ENCODE measurements at regions not wholly inside any gene's neighbourhood (a gene's known extent, or its start where the extent isn't known, plus 50 kb on each side); places are given as distances from the start of the nearest gene placed in this dataset.

DNA sequence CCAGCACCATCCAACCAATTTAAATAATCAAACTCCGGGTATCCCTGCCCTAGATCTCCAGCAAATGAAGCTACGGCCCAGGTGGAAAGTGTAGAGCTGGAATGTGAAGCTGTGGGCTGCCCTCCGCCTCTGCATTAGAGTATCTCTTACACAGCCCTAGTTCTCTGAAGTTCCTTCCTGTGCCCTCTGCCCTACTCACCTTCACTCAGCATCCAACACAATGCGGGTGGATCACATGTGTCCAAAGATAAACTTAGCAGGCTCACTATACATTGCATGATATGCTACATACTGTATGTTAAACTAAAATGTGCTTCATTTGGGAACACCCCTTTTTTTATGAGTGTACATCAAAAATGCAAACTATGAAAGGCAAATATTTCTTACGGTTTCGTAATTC is 70.0 kb upstream of the RAD23B start:
- Histone ChIP-seq H3K27me3 (ENCODE audit: low read depth) (no peaks in the 10 kb centered on the region), H3K4me3 (no peak overlapping the region), H3K36me3 (no peaks in the 10 kb centered on the region), H3K4me1 (peaks cover 14% of the 10 kb centered on the region), H3K9me3 (no peaks in the 10 kb centered on the region), H3K27ac (no peak overlapping the region)
- DNase-seq (no peak), ATAC-seq (peak; percentile 33 to 37)
- intact Hi-C loops (cut with DNase I): no loop called here
- TF ChIP-seq, protein P1, sequence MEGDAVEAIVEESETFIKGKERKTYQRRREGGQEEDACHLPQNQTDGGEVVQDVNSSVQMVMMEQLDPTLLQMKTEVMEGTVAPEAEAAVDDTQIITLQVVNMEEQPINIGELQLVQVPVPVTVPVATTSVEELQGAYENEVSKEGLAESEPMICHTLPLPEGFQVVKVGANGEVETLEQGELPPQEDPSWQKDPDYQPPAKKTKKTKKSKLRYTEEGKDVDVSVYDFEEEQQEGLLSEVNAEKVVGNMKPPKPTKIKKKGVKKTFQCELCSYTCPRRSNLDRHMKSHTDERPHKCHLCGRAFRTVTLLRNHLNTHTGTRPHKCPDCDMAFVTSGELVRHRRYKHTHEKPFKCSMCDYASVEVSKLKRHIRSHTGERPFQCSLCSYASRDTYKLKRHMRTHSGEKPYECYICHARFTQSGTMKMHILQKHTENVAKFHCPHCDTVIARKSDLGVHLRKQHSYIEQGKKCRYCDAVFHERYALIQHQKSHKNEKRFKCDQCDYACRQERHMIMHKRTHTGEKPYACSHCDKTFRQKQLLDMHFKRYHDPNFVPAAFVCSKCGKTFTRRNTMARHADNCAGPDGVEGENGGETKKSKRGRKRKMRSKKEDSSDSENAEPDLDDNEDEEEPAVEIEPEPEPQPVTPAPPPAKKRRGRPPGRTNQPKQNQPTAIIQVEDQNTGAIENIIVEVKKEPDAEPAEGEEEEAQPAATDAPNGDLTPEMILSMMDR (IDR thresholded peaks at IDR 0.05): no peak

DNA sequence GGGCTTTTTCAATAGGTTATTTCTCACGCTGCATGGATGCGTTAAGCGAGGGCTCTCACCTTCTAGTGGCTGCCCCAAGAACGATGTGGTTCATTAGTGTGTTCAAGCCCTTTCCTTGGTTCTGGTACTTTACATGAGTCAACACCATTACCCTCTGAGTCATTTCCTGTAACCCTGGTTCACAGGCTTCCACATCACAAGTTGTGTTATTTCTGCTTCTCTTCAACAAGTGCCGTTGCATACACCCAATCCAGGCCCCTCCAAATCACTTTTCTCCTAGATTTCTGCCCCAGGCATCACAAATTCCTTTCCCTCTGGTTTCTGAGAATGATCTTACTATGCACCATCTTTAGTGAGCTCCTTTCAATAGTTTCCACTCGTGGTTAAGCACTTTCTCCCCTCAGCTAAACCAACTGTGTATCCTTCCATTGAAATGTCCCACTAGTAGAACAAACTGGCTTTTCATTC is 69.5 kb upstream of the RAD23B start:
- ATAC-seq (peak; percentile 90 to 93), DNase-seq (no peak)
- Histone ChIP-seq H3K27ac (no peak overlapping the region), H3K9me3 (no peaks in the 10 kb centered on the region), H3K27me3 (ENCODE audit: low read depth) (no peaks in the 10 kb centered on the region), H3K4me1 (peaks cover 14% of the 10 kb centered on the region), H3K4me3 (no peak overlapping the region), H3K36me3 (no peaks in the 10 kb centered on the region)
- TF ChIP-seq, protein P1 (IDR thresholded peaks at IDR 0.05): no peak
- intact Hi-C loops (cut with DNase I): no loop called here

DNA sequence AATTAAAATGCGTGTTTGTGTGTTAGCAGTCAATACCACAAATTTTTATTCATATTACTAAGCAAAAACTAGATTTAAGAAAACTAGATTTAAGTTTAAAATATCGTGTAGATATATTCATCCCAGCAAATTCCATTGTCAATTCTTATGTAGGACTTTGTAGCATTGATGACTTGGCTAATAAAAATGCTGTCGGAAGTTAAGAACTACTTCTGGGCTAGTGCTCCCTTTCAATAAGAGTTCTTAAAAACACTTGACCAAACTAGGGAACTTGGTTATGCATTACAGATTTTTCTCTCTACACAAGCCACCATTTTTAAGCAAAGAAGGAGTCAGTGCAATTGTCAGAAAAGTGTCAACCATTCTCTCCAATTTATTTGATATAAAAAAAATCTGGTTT is 68.7 kb upstream of the RAD23B start:
- no peaks in the 10 kb centered on the region for H3K9me3 ChIP-seq
- no peaks in the 10 kb centered on the region for H3K27me3 ChIP-seq (ENCODE audit: low read depth)
- H3K27ac ChIP-seq: no peak overlapping the region
- no peak for DNase-seq
- no peak overlapping the region for H3K4me3 ChIP-seq
- H3K4me1 ChIP-seq: peaks cover 14% of the 10 kb centered on the region
- TF ChIP-seq, protein P1 (IDR thresholded peaks at IDR 0.05): no peak
- intact Hi-C loops (cut with DNase I): no loop called here
- peak; percentile 59 to 80 for ATAC-seq
- no peaks in the 10 kb centered on the region for H3K36me3 ChIP-seq

DNA sequence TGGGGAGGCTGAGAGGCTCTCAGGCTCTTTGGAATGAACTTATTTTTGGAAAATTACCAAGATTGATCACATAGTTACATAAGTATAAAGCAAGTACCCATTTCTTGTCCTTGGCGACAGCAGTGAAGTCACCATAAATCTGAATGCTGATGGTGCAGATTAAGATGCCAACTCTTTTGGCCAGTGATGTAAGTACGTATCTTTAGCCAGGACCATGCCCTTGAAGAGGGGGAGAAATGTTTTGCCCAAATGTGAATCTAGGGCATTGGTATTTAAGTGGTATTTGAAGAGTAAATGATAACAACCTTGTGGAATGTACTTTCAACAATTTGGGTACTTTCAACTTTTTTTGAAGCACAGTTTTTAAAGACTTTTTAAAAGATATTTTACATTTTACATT is 68.2 kb upstream of the RAD23B start:
- TF ChIP-seq, protein P1 (IDR thresholded peaks at IDR 0.05): no peak
- DNase-seq (no peak), ATAC-seq (peak; percentile 35 to 45)
- Histone ChIP-seq H3K4me1 (peaks cover 14% of the 10 kb centered on the region), H3K27ac (no peak overlapping the region), H3K4me3 (no peak overlapping the region), H3K36me3 (no peaks in the 10 kb centered on the region), H3K27me3 (ENCODE audit: low read depth) (no peaks in the 10 kb centered on the region), H3K9me3 (no peaks in the 10 kb centered on the region)
- intact Hi-C loops (cut with DNase I): no loop called here

DNA sequence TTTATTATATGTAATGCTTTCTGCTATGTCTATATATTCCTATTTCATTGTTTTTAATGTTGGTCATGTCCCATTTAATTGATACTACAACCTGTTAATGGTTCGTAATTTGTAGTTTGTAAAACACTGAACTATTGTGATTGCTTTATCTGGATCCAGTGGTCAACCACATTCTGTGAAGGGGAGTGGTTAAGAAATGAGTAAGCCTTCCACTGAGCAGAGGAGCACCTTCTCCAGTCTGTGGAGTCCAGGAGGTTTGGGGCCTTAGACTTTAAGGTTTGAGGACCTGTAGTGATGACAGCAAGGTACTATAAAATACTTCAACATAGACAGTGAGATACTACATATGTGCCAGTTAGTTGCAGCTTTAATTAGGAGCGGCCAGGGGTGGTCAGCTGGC is 67.7 kb upstream of the RAD23B start:
- H3K27ac ChIP-seq: no peak overlapping the region
- TF ChIP-seq, protein P1 (IDR thresholded peaks at IDR 0.05): no peak
- H3K9me3 ChIP-seq: no peaks in the 10 kb centered on the region
- intact Hi-C loops (cut with DNase I): no loop called here
- no peak overlapping the region for H3K4me3 ChIP-seq
- ATAC-seq: no peak
- H3K36me3 ChIP-seq: no peaks in the 10 kb centered on the region
- DNase-seq: no peak
- H3K4me1 ChIP-seq: peaks cover 14% of the 10 kb centered on the region
- no peaks in the 10 kb centered on the region for H3K27me3 ChIP-seq (ENCODE audit: low read depth)

DNA sequence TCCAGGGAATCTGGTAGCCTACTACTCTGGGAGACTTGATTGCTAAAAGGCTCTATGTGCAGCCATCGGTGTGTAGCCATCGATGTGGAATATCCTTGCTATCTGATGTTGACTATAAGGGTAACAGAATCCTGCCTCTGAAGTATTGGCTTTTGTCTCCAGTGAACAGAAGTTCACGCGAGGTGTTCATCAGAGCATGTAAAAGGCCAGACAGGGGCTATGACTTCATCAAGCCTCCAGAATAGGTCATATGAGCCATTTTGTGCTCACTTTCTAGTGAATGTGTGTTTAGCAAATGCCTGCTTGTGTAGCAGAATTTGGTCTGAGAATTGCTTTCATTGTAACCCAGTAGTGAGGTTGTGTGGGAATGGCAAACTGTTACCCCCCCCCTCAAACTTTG is 66.8 kb upstream of the RAD23B start:
- intact Hi-C loops (cut with DNase I): no loop called here
- ATAC-seq (no peak), DNase-seq (no peak)

More for the DNA sequence above, 66.8 kb upstream of the RAD23B start:
- no peaks in the 10 kb centered on the region for H3K36me3 ChIP-seq
- no peaks in the 10 kb centered on the region for H3K9me3 ChIP-seq
- H3K4me3 ChIP-seq: no peak overlapping the region
- H3K27ac ChIP-seq: no peak overlapping the region
- peaks cover 14% of the 10 kb centered on the region for H3K4me1 ChIP-seq
- no peaks in the 10 kb centered on the region for H3K27me3 ChIP-seq (ENCODE audit: low read depth)
- TF ChIP-seq, protein P1 (IDR thresholded peaks at IDR 0.05): no peak

All from lower lobe of right lung (tissue), 2 donors.